ENCODE measurements at regions not wholly inside any gene's neighbourhood (a gene's known extent, or its start where the extent isn't known, plus 50 kb on each side); places are given as distances from the start of the nearest gene placed in this dataset.

DNA sequence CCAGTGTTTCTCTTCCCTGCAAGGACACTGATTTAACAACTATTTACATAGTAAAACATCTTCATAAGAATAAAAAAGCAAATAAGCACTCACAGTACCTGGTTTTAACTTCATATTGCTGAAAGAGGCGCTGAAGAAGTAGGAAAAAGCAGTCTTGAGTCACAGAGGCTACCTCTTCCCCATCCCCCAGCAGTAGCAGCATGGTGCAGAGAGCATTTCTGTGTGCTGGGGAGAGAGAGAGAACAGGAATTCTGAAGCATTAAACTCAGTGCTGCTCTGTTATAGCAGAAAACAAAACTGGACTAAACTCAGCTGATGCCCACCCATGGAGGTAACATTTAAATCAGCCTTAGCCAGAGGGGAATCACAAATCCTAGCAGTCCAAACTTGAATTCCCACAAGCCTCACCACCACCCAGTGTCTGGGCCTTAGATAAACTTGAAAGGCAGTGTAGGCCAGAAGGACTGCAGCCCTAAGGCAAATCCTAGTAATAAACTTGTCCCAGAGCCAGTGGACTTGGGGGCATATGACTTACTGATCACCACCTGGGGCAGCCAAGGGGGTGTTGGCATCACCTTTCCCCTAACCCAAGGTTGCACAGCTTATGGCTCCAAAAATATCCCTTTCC, 321.8 kb upstream of the CWC22 start:
- no peak for DNase-seq (ENCODE audit: low spot score in 2 of 2)
- H3K36me3 Mint-ChIP-seq: no peaks in the 10 kb centered on the region
- no peaks in the 10 kb centered on the region for H3K4me1 Mint-ChIP-seq
- ATAC-seq: no peak
- no peak overlapping the region for H3K4me3 Mint-ChIP-seq
- H3K9me3 Mint-ChIP-seq: no peaks in the 10 kb centered on the region
- H3K27ac Mint-ChIP-seq: no peak overlapping the region

DNA sequence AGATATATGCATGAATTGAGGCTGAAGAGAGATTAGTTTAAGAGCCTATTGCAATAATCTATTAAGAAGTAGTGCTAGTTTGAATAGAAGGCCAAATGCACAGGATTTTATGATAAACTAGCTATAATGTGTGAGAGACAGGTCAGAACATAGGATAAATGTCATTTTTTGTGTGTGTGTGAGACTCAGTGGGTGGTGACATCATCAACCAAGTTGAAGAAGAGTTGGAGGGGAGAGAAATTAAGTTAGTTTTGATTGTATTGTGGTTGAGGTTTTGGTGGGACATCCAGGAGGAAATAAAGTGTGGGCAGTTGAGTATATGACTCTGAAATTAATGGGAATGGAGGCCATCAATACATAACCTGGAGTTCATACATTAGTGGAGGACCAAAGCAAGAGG, 320.1 kb upstream of the CWC22 start:
- Mint-ChIP-seq H3K4me1 (no peaks in the 10 kb centered on the region), H3K27ac (no peak overlapping the region), H3K4me3 (no peak overlapping the region), H3K9me3 (peaks cover 4% of the 10 kb centered on the region), H3K36me3 (no peaks in the 10 kb centered on the region)
- ATAC-seq (no peak), DNase-seq (ENCODE audit: low spot score in 2 of 2) (no peak)

- peaks cover 4% of the 10 kb centered on the region for H3K9me3 Mint-ChIP-seq
- no peak overlapping the region for H3K27ac Mint-ChIP-seq
- no peak for ATAC-seq
- no peak overlapping the region for H3K4me3 Mint-ChIP-seq
- DNase-seq (ENCODE audit: low spot score in 2 of 2): no peak
- no peaks in the 10 kb centered on the region for H3K4me1 Mint-ChIP-seq
- no peaks in the 10 kb centered on the region for H3K36me3 Mint-ChIP-seq
Measured at GRCh38 chr2:180325416-180326120, 318.5 kb upstream of the CWC22 start.

DNA sequence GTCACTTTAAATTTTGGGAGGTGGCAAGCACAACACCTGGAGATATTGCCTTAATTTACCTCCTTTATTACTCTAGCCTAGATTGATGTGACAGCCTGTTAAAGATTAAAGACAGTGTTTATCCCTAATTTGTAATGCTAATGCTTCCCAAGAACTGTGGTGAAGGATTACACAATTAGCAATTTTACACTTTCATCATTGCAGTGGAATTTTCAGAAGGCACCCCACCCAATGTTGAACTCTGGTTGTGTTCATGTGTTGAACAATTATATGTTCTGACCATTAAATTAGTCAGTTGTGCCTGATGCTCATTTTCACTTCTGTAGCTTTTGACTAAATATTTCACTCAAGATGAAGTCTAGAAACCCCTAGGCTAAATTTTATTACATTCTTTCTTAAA, 317.1 kb upstream of the CWC22 start:
- Mint-ChIP-seq H3K27ac (no peak overlapping the region), H3K4me3 (no peak overlapping the region), H3K4me1 (no peaks in the 10 kb centered on the region), H3K9me3 (peaks cover 4% of the 10 kb centered on the region), H3K36me3 (no peaks in the 10 kb centered on the region)
- no peak for ATAC-seq
- DNase-seq (ENCODE audit: low spot score in 2 of 2): no peak

GRCh38 chr2:180322781-180323180, 315.7 kb upstream of the CWC22 start:
- DNase-seq (ENCODE audit: low spot score in 2 of 2) (no peak), ATAC-seq (no peak)
- Mint-ChIP-seq H3K9me3 (peaks cover 4% of the 10 kb centered on the region), H3K4me1 (no peaks in the 10 kb centered on the region), H3K36me3 (no peaks in the 10 kb centered on the region), H3K4me3 (no peak overlapping the region), H3K27ac (no peak overlapping the region)

DNA sequence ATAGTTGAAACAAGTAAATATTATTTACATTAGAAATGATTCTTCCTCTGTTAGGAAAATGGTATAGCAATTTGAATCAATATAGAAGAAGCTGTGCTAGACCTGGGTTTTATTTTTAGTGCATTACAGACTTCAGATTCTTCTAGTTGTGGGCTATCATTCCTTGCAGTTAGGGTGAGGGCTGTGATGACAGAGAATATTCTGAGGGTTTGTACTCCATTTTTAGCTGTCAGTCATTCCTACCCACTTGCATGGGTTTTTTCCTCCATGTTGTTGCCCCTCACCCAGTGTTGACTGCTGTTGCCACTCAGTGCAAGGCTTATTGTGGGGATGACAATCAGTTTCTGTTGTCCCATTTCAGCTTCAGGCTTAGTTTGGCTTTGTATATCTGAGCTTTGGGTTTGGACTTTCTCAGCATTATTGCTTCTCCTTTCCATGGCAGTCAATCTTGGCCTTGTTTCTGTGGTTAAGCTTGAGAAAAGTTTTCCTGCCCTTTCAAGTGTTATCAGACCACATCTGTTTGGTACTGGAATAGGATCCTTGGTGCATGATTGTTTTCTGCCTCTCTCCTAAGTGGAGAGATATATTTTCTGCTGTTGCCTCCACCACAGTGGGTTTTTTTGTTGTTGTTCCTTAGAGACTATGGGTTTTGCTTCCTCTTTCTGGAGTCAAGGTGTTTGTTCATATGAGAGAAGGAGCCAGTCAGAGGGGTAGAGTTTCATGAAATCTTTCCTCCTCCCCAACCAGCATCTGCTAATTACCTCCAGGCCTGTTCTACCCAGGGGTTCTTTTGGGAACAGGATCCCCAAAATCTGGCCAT, 312.7 kb upstream of the CWC22 start:
- no peak overlapping the region for H3K27ac Mint-ChIP-seq
- DNase-seq (ENCODE audit: low spot score in 2 of 2): no peak
- peaks cover 7% of the 10 kb centered on the region for H3K9me3 Mint-ChIP-seq
- H3K4me1 Mint-ChIP-seq: no peaks in the 10 kb centered on the region
- ATAC-seq: no peak
- H3K36me3 Mint-ChIP-seq: no peaks in the 10 kb centered on the region
- no peak overlapping the region for H3K4me3 Mint-ChIP-seq

- peaks cover 4% of the 10 kb centered on the region for H3K9me3 Mint-ChIP-seq
- ATAC-seq: no peak
- no peaks in the 10 kb centered on the region for H3K36me3 Mint-ChIP-seq
- H3K4me1 Mint-ChIP-seq: no peaks in the 10 kb centered on the region
- H3K4me3 Mint-ChIP-seq: no peak overlapping the region
- no peak overlapping the region for H3K27ac Mint-ChIP-seq
- DNase-seq (ENCODE audit: low spot score in 2 of 2): no peak
Measured at GRCh38 chr2:180314086-180314485, 307.0 kb upstream of the CWC22 start.

DNA sequence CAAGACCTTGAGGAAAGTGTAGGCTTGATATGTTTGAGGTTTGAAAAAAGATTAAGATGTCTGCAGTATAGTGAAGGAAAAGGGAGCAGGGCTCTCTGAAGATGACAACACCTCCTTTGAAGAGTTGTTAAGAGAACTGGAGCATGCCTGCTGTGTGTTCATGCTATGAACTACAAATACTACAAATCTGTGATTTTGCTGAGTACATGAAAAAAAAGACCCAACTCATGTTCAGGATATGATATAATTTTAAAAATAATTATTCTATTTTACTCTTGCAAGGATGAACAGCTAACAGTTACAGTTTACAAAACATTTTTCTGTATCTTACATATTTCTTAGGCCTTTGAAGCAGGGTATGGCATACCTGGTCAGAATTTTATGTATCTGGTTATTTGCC, 305.4 kb upstream of the CWC22 start:
- ATAC-seq (no peak), DNase-seq (ENCODE audit: low spot score in 2 of 2) (no peak)
- Mint-ChIP-seq H3K4me3 (no peak overlapping the region), H3K36me3 (no peaks in the 10 kb centered on the region), H3K9me3 (peaks cover under 1% of the 10 kb centered on the region), H3K4me1 (no peaks in the 10 kb centered on the region), H3K27ac (no peak overlapping the region)

GRCh38 chr2:180307096-180307495, 300.0 kb upstream of the CWC22 start:
- no peak for ATAC-seq
- no peaks in the 10 kb centered on the region for H3K4me1 Mint-ChIP-seq

DNA sequence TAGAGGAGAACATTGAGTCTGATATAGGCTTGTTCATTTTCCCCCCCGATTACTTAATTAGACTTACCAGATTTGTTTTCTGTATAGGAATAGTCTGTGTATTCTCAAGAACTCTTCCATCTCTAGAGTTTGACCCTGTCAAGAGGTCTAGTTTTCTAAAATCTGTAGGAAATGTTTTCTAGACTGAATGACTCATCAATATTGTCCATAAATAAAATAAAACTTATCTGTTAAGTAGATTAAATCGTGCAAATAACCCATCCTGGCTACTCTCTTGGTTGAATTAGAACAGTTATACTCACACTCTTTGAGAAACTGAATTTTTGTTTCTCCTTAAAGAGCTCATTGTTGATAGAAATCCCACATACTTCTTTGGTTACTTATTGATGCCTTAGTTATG, 299.2 kb upstream of the CWC22 start:
- H3K36me3 Mint-ChIP-seq: no peaks in the 10 kb centered on the region
- ATAC-seq: no peak

More at GRCh38 chr2:180307096-180307495, 300.0 kb upstream of the CWC22 start:
- no peaks in the 10 kb centered on the region for H3K9me3 Mint-ChIP-seq
- H3K4me3 Mint-ChIP-seq: no peak overlapping the region
- H3K36me3 Mint-ChIP-seq: no peaks in the 10 kb centered on the region
- DNase-seq (ENCODE audit: low spot score in 2 of 2): no peak
- no peak overlapping the region for H3K27ac Mint-ChIP-seq

GRCh38 chr2:180291552-180292421, 284.7 kb upstream of the CWC22 start:
- no peaks in the 10 kb centered on the region for H3K9me3 Mint-ChIP-seq
- H3K4me1 Mint-ChIP-seq: no peaks in the 10 kb centered on the region
- no peak overlapping the region for H3K4me3 Mint-ChIP-seq
- DNase-seq (ENCODE audit: low spot score in 2 of 2) (no peak), ATAC-seq (no peak)
- no peak overlapping the region for H3K27ac Mint-ChIP-seq
- H3K36me3 Mint-ChIP-seq: no peaks in the 10 kb centered on the region

More for the DNA sequence above, 299.2 kb upstream of the CWC22 start:
- no peaks in the 10 kb centered on the region for H3K4me1 Mint-ChIP-seq
- no peak for DNase-seq (ENCODE audit: low spot score in 2 of 2)
- H3K9me3 Mint-ChIP-seq: no peaks in the 10 kb centered on the region
- H3K4me3 Mint-ChIP-seq: no peak overlapping the region
- no peak overlapping the region for H3K27ac Mint-ChIP-seq

GRCh38 chr2:180291060-180291459, 284.0 kb upstream of the CWC22 start:
- Mint-ChIP-seq H3K36me3 (no peaks in the 10 kb centered on the region), H3K4me1 (no peaks in the 10 kb centered on the region), H3K27ac (no peak overlapping the region), H3K4me3 (no peak overlapping the region), H3K9me3 (no peaks in the 10 kb centered on the region)
- DNase-seq (ENCODE audit: low spot score in 2 of 2) (no peak), ATAC-seq (no peak)

- ATAC-seq: no peak
- H3K36me3 Mint-ChIP-seq: no peaks in the 10 kb centered on the region
- H3K4me1 Mint-ChIP-seq: no peaks in the 10 kb centered on the region
- H3K4me3 Mint-ChIP-seq: no peak overlapping the region
- no peak for DNase-seq (ENCODE audit: low spot score in 2 of 2)
- no peak overlapping the region for H3K27ac Mint-ChIP-seq
- no peaks in the 10 kb centered on the region for H3K9me3 Mint-ChIP-seq
Measured at GRCh38 chr2:180289627-180290026, 282.5 kb upstream of the CWC22 start.

DNA sequence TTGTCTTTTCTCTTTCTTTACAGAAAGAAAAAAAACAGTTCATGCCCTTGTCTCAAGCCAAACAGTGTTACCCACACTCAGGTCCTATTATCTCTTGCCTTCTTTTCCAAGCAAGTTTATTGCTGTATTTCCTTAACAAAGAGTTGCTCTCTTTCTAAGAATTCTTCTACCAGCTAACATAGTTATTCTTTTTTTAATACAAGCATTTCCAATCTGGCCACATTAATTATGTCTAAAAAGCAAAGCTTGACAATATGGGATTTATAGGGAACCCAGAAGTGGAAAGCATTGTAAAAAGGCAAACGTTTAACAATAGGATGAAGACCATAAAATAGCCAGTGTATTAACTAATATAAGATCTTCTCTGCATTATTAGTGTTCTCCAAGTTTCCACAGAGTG, 272.5 kb upstream of the CWC22 start:
- peaks cover 9% of the 10 kb centered on the region for H3K9me3 Mint-ChIP-seq
- no peak for ATAC-seq

DNA sequence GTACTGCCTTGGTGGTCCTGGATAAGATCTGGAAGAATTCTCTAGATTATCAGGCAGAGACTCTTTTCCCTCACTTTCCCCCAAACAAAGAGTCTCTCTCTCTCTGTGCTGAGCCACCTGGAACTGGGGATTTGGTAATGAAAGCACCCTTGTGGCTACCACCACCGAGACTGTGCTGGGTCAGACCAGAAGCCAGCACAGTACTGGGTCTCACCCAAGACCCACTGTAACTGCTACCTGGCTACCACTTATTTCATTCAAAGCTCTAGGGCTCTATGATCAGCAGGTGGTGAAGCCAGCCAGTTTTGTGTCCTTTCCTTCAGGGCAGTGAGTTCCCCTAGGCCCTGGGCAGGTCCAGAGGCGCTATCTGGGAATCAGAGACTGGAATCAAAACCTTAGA, 269.6 kb upstream of the CWC22 start:
- Mint-ChIP-seq H3K4me3 (no peak overlapping the region), H3K36me3 (no peaks in the 10 kb centered on the region), H3K4me1 (no peaks in the 10 kb centered on the region), H3K27ac (no peak overlapping the region), H3K9me3 (peaks cover 12% of the 10 kb centered on the region)
- no peak for DNase-seq (ENCODE audit: low spot score in 2 of 2)
- no peak for ATAC-seq

More for the DNA sequence above, 272.5 kb upstream of the CWC22 start:
- no peaks in the 10 kb centered on the region for H3K4me1 Mint-ChIP-seq
- no peak for DNase-seq (ENCODE audit: low spot score in 2 of 2)
- H3K4me3 Mint-ChIP-seq: no peak overlapping the region
- H3K27ac Mint-ChIP-seq: no peak overlapping the region
- no peaks in the 10 kb centered on the region for H3K36me3 Mint-ChIP-seq

All from stimulated activated effector memory CD8-positive, alpha-beta T cell treated with anti-CD3 and anti-CD28 coated beads, Interleukin-12 subunit alpha, Interleukin-12 subunit beta, amount 100 ng/mL, for 72 hours (primary cell).